ENCODE measurements at regions not wholly inside any gene's neighbourhood (a gene's known extent, or its start where the extent isn't known, plus 50 kb on each side); places are given as distances from the start of the nearest gene placed in this dataset.

DNA sequence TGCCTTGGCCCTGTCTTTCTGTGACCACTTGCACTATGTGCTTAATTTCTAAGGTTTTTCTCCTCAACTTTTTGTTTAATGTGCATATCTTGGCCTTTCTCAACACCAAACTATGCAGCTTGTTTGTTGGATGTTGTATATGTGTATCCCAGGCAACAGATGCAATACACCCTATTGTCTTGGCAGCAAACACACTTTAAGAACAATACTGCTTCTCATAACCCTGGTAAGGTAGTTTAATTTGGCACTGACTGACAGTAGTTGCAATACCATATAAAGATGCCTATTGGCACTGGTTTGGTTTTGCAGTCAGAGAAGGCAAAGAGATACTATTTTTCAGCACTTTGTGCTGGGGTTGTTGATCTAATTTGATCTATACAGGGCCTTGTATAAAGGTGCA is 360.7 kb upstream of the CWC22 start:
- no peak overlapping the region for H3K27ac ChIP-seq
- H3K27me3 ChIP-seq: no peaks in the 10 kb centered on the region
- H3K4me3 ChIP-seq: no peak overlapping the region
- no peaks in the 10 kb centered on the region for H3K36me3 ChIP-seq (ENCODE audit: low read depth, missing control alignments)
- no peaks in the 10 kb centered on the region for H3K4me1 ChIP-seq
- no peak for DNase-seq
- TF ChIP-seq, protein P1, sequence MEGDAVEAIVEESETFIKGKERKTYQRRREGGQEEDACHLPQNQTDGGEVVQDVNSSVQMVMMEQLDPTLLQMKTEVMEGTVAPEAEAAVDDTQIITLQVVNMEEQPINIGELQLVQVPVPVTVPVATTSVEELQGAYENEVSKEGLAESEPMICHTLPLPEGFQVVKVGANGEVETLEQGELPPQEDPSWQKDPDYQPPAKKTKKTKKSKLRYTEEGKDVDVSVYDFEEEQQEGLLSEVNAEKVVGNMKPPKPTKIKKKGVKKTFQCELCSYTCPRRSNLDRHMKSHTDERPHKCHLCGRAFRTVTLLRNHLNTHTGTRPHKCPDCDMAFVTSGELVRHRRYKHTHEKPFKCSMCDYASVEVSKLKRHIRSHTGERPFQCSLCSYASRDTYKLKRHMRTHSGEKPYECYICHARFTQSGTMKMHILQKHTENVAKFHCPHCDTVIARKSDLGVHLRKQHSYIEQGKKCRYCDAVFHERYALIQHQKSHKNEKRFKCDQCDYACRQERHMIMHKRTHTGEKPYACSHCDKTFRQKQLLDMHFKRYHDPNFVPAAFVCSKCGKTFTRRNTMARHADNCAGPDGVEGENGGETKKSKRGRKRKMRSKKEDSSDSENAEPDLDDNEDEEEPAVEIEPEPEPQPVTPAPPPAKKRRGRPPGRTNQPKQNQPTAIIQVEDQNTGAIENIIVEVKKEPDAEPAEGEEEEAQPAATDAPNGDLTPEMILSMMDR (IDR thresholded peaks at IDR 0.05): no peak
- no peak for TF ChIP-seq POLR2A (IDR thresholded peaks at IDR 0.05)
- intact Hi-C loops (cut with DNase I; ENCODE audit: low total_unique reads): no loop called here
- H3K9me3 ChIP-seq: no peaks in the 10 kb centered on the region

DNA sequence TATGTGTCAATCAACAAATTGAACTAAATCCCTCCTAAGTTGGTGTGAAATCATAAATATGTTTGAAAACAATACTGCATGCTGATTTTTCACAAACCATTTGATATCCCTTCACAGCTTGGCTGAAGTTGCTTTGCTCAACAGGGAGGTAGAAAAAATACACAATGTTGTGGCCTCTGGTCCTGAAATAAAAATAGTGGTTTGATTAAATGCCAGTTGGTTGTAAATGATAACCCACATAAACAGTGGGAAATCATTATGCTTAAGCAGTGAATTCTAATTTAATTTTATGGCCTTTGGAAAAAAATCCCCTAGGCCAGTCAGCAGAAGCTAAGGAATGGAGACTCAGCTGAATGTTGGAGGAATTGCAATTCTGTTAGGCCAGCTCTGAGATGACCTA is 359.4 kb upstream of the CWC22 start:
- Histone ChIP-seq H3K27ac (no peak overlapping the region), H3K4me3 (no peak overlapping the region), H3K36me3 (ENCODE audit: low read depth, missing control alignments) (no peaks in the 10 kb centered on the region), H3K9me3 (no peaks in the 10 kb centered on the region), H3K4me1 (no peaks in the 10 kb centered on the region), H3K27me3 (no peaks in the 10 kb centered on the region)
- intact Hi-C loops (cut with DNase I; ENCODE audit: low total_unique reads): no loop called here
- no peak for DNase-seq
- no peak for TF ChIP-seq POLR2A (IDR thresholded peaks at IDR 0.05)
- TF ChIP-seq, protein P1 (IDR thresholded peaks at IDR 0.05): no peak

DNA sequence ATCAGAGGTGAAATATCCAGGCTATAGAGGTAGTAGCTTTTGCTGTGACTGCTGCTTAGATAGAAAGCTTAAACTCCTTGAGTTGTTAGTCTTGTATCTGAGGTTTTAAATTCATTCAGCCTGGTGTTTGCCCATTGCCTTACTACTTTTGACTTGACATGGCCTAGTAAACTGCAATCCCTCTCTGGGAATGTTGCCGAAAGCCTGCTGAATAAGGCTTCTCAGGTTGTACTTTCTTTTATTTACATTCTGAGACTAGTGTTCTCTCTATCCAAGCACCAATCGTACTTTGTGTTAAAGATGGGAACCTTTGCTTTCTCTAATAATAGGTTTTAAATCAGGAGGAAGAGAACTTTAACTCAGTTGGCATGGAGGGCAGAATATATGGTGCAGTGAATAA is 357.6 kb upstream of the CWC22 start:
- no peak overlapping the region for H3K4me3 ChIP-seq
- H3K4me1 ChIP-seq: no peaks in the 10 kb centered on the region
- TF ChIP-seq POLR2A (IDR thresholded peaks at IDR 0.05): no peak
- TF ChIP-seq, protein P1 (IDR thresholded peaks at IDR 0.05): no peak
- DNase-seq: no peak
- intact Hi-C loops (cut with DNase I; ENCODE audit: low total_unique reads): no loop called here
- H3K27me3 ChIP-seq: no peaks in the 10 kb centered on the region
- 75 to 80% methylated on average over 2 of the region's 2 CpGs for WGBS, 2 donors
- no peaks in the 10 kb centered on the region for H3K9me3 ChIP-seq
- H3K36me3 ChIP-seq (ENCODE audit: low read depth, missing control alignments): no peaks in the 10 kb centered on the region
- H3K27ac ChIP-seq: no peak overlapping the region

DNA sequence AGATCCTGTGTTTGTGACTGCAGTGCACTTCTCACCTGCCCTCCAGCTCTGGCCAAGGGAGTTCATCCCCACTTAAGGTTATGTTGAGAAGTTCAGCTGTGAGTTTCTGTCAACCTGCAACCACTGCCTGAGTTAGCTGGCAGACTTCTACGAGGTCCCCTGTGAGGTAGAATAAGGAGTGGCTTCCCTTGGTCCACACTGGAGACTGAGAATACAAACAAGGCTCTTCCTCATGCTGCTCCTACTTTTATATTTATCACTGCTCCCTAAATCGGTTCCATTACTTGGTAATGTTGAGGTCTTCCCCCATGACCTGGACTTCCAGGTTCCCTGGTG is 353.2 kb upstream of the CWC22 start:
- H3K36me3 ChIP-seq (ENCODE audit: low read depth, missing control alignments): no peaks in the 10 kb centered on the region
- no peak for DNase-seq
- TF ChIP-seq POLR2A (IDR thresholded peaks at IDR 0.05): no peak
- TF ChIP-seq, protein P1 (IDR thresholded peaks at IDR 0.05): no peak
- H3K27ac ChIP-seq: no peak overlapping the region
- no peaks in the 10 kb centered on the region for H3K9me3 ChIP-seq
- intact Hi-C loops (cut with DNase I; ENCODE audit: low total_unique reads): no loop called here
- no peaks in the 10 kb centered on the region for H3K27me3 ChIP-seq
- no peaks in the 10 kb centered on the region for H3K4me1 ChIP-seq
- no peak overlapping the region for H3K4me3 ChIP-seq
- WGBS, 2 donors: 84 to 86% methylated on average over 2 of the region's 2 CpGs

DNA sequence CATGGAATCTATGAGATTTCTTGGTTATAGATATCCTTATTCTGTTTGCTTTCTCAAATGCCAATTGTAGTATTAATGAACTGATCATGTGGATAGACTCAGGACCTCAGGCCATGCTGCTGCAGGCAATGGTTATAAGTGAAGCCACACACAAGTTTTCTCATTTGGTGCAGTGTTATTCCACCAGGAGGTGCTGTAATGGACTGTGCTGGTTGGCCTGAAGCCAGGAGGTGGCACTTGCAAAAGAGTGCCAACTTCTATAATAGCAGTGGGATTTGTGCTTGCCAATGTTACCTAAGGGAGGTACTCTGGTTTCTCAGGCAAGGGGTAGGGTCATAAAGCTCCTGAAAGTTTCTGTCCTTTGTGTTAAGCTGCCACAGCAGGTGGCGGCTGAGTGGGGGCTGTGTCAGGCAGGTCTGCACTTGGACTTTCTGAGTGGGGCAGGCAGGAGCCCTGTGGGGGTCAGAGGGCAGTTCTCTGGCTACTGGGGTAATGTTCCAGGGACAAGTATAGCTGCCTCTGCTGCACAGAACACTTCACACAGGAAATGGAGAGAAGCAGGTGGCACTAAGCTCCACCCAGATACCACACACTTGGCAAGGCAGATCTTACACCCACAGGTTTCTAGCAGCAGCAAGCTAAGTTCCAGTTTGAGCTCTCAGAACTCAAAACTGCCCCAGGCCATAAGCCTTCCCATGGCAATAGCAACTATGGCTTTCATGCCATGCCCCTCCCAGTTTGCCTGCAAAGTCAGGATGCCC is 352.6 kb upstream of the CWC22 start:
- Histone ChIP-seq H3K36me3 (ENCODE audit: low read depth, missing control alignments) (no peaks in the 10 kb centered on the region), H3K4me3 (no peak overlapping the region), H3K4me1 (no peaks in the 10 kb centered on the region), H3K9me3 (no peaks in the 10 kb centered on the region), H3K27ac (no peak overlapping the region), H3K27me3 (no peaks in the 10 kb centered on the region)
- DNase-seq: peak; percentile 23
- WGBS, 2 donors: 93 to 100% methylated on average over 1 of the region's 1 CpG
- intact Hi-C loops (cut with DNase I; ENCODE audit: low total_unique reads): no loop called here
- TF ChIP-seq, protein P1 (IDR thresholded peaks at IDR 0.05): no peak
- no peak for TF ChIP-seq POLR2A (IDR thresholded peaks at IDR 0.05)
